HG02870 (cell line): ENCODE measurements at regions not wholly inside any gene's neighbourhood (a gene's known extent, or its start where the extent isn't known, plus 50 kb on each side); places are given as distances from the start of the nearest gene placed in this dataset.

Source experiments
- ATAC-seq: cut with Tn5 transposase; IDR thresholded peaks from one replicate; pipeline ENCODE4 v1.9.1; 2021; ENCODE audit warnings: mild to moderate bottlenecking, moderate library complexity; ENCODE audit not compliant: unreplicated experiment

GRCh38 chr19:30082611-30083010 is 140.6 kb downstream of the URI1 start:
- ATAC-seq, result no peak

GRCh38 chr19:30083125-30083681 is 141.2 kb downstream of the URI1 start:
- no peak for ATAC-seq

- no peak for ATAC-seq
These were observed 141.7 kb downstream of the URI1 start for GRCh38 chr19:30083701-30084156.

- ATAC-seq, result no peak
These were observed 142.4 kb downstream of the URI1 start for GRCh38 chr19:30084390-30084819.

GRCh38 chr19:30085394-30085793 is 143.4 kb downstream of the URI1 start:
- no peak for ATAC-seq

- ATAC-seq, result no peak
These were observed 144.2 kb downstream of the URI1 start for GRCh38 chr19:30086220-30086619.

GRCh38 chr19:30086916-30087315 is 144.9 kb downstream of the URI1 start:
- no peak for ATAC-seq

GRCh38 chr19:30087381-30088138 is 145.5 kb downstream of the URI1 start:
- no peak for ATAC-seq

- no peak for ATAC-seq
These were observed 146.5 kb downstream of the URI1 start for GRCh38 chr19:30088567-30088966.

GRCh38 chr19:30089086-30089665 is 147.1 kb downstream of the URI1 start:
- no peak for ATAC-seq

- no peak for ATAC-seq
These were observed 148.4 kb downstream of the URI1 start for GRCh38 chr19:30090476-30090875.

- no peak for ATAC-seq
These were observed 148.9 kb downstream of the URI1 start for GRCh38 chr19:30090963-30091362.

GRCh38 chr19:30091456-30091855 is 149.4 kb downstream of the URI1 start:
- no peak for ATAC-seq

GRCh38 chr19:30091856-30092255 is 149.8 kb downstream of the URI1 start:
- ATAC-seq, result no peak

GRCh38 chr19:30092721-30093569 is 150.9 kb downstream of the URI1 start:
- no peak for ATAC-seq

- no peak for ATAC-seq
These were observed 152.1 kb downstream of the URI1 start for GRCh38 chr19:30093966-30094755.

GRCh38 chr19:30094756-30095140 is 152.7 kb downstream of the URI1 start:
- no peak for ATAC-seq

- no peak for ATAC-seq
These were observed 153.1 kb downstream of the URI1 start for GRCh38 chr19:30095171-30095570.

GRCh38 chr19:30096596-30097370 is 154.7 kb downstream of the URI1 start:
- ATAC-seq, result no peak
